Neural crest cell (in vitro differentiated cells): ENCODE measurements at regions not wholly inside any gene's neighbourhood (a gene's known extent, or its start where the extent isn't known, plus 50 kb on each side); places are given as distances from the start of the nearest gene placed in this dataset.

Experiments used
- DNase-seq: peaks from one replicate; pipeline ENCODE4 v3.0.0; 2021; ENCODE audit warnings: low read depth, mixed read lengths, low spot score
- H3K27ac Mint-ChIP-seq: one replicate; pipeline ENCODE4 v1.8.0; 2021; ENCODE audit warnings: mild to moderate bottlenecking, mixed read lengths; ENCODE audit not compliant: unreplicated experiment
- H3K27me3 Mint-ChIP-seq: 2 replicates; pipeline ENCODE4 v1.8.0; 2021; ENCODE audit warnings: low read depth, mild to moderate bottlenecking, mixed read lengths
- H3K36me3 Mint-ChIP-seq: 2 replicates; pipeline ENCODE4 v1.8.0; 2021; ENCODE audit warnings: low read depth, mild to moderate bottlenecking, mixed read lengths
- H3K4me1 Mint-ChIP-seq: 2 replicates; pipeline ENCODE4 v1.8.0; 2021; ENCODE audit warnings: mixed read lengths
- H3K4me3 Mint-ChIP-seq: one replicate; pipeline ENCODE4 v1.8.0; 2021; ENCODE audit warnings: mild to moderate bottlenecking, mixed read lengths
- H3K9me3 Mint-ChIP-seq: 2 replicates; pipeline ENCODE4 v1.8.0; 2021; ENCODE audit warnings: mixed read lengths
- CTCF ChIP-seq: fragments of 200-600 bp; sonication (generic); conservative IDR thresholded peaks from 2 replicates; pipeline ENCODE4 v1.5.0; 2021; ENCODE audit warnings: antibody characterized with exemption, mild to moderate bottlenecking

GRCh38 chr12:66799551-66799950 lies 120.7 kb upstream of the GRIP1 start:
- H3K36me3 Mint-ChIP-seq: no peaks in the 10 kb centered on the region
- no peak overlapping the region for H3K27ac Mint-ChIP-seq
- peaks cover 8% of the 10 kb centered on the region for H3K4me1 Mint-ChIP-seq
- H3K4me3 Mint-ChIP-seq: no peak overlapping the region
- no peak for DNase-seq
- TF ChIP-seq CTCF: no peak
- H3K27me3 Mint-ChIP-seq: peaks cover 10% of the 10 kb centered on the region
- H3K9me3 Mint-ChIP-seq: no peaks in the 10 kb centered on the region

- Mint-ChIP-seq H3K4me3 (no peak overlapping the region), H3K4me1 (peaks cover 12% of the 10 kb centered on the region), H3K36me3 (no peaks in the 10 kb centered on the region), H3K27me3 (peaks cover 12% of the 10 kb centered on the region), H3K9me3 (no peaks in the 10 kb centered on the region), H3K27ac (no peak overlapping the region)
- no peak for TF ChIP-seq CTCF
- no peak for DNase-seq
Observed at GRCh38 chr12:66800046-66800445, 121.2 kb upstream of the GRIP1 start.

GRCh38 chr12:66803930-66804329 lies 125.1 kb upstream of the GRIP1 start:
- H3K36me3 Mint-ChIP-seq: no peaks in the 10 kb centered on the region
- H3K9me3 Mint-ChIP-seq: no peaks in the 10 kb centered on the region
- H3K4me1 Mint-ChIP-seq: peaks cover 13% of the 10 kb centered on the region
- no peak for DNase-seq
- TF ChIP-seq CTCF: no peak
- no peak overlapping the region for H3K27ac Mint-ChIP-seq
- H3K4me3 Mint-ChIP-seq: peak overlapping the region; percentile 66
- H3K27me3 Mint-ChIP-seq: peaks cover 13% of the 10 kb centered on the region

- Mint-ChIP-seq H3K27ac (no peak overlapping the region), H3K4me3 (no peak overlapping the region)
- no peak for DNase-seq
Observed at GRCh38 chr12:66804563-66804974, 125.7 kb upstream of the GRIP1 start.

GRCh38 chr12:66808606-66809005 lies 129.7 kb upstream of the GRIP1 start:
- H3K27me3 Mint-ChIP-seq: peaks cover 10% of the 10 kb centered on the region
- no peak for TF ChIP-seq CTCF
- no peak overlapping the region for H3K27ac Mint-ChIP-seq
- peaks cover 13% of the 10 kb centered on the region for H3K4me1 Mint-ChIP-seq
- H3K36me3 Mint-ChIP-seq: no peaks in the 10 kb centered on the region
- DNase-seq: no peak
- H3K4me3 Mint-ChIP-seq: no peak overlapping the region
- H3K9me3 Mint-ChIP-seq: no peaks in the 10 kb centered on the region

More at GRCh38 chr12:66804563-66804974, 125.7 kb upstream of the GRIP1 start:
- H3K36me3 Mint-ChIP-seq: no peaks in the 10 kb centered on the region
- no peaks in the 10 kb centered on the region for H3K9me3 Mint-ChIP-seq
- TF ChIP-seq CTCF: no peak
- H3K27me3 Mint-ChIP-seq: peaks cover 13% of the 10 kb centered on the region
- H3K4me1 Mint-ChIP-seq: peaks cover 13% of the 10 kb centered on the region
